ENCODE measurements at regions not wholly inside any gene's neighbourhood (a gene's known extent, or its start where the extent isn't known, plus 50 kb on each side); places are given as distances from the start of the nearest gene placed in this dataset.

GRCh38 chr5:115068239-115069086, 101.2 kb downstream of the TRIM36 start:
- TF ChIP-seq, protein P1, sequence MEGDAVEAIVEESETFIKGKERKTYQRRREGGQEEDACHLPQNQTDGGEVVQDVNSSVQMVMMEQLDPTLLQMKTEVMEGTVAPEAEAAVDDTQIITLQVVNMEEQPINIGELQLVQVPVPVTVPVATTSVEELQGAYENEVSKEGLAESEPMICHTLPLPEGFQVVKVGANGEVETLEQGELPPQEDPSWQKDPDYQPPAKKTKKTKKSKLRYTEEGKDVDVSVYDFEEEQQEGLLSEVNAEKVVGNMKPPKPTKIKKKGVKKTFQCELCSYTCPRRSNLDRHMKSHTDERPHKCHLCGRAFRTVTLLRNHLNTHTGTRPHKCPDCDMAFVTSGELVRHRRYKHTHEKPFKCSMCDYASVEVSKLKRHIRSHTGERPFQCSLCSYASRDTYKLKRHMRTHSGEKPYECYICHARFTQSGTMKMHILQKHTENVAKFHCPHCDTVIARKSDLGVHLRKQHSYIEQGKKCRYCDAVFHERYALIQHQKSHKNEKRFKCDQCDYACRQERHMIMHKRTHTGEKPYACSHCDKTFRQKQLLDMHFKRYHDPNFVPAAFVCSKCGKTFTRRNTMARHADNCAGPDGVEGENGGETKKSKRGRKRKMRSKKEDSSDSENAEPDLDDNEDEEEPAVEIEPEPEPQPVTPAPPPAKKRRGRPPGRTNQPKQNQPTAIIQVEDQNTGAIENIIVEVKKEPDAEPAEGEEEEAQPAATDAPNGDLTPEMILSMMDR (IDR thresholded peaks at IDR 0.05) = no peak
- no peak for TF ChIP-seq EP300 (IDR thresholded peaks at IDR 0.05)

Data from esophagus muscularis mucosa (tissue), 3 donors.